Prostate gland (tissue), 2 donors: ENCODE measurements at regions not wholly inside any gene's neighbourhood (a gene's known extent, or its start where the extent isn't known, plus 50 kb on each side); places are given as distances from the start of the nearest gene placed in this dataset.

Source experiments
- DNase-seq: peaks from one replicate; pipeline ENCODE4 v3.0.0-alpha.2; 2019; ENCODE audit warnings: low spot score
- H3K27ac ChIP-seq, 2 donors: fragments of 200-600 bp; sonication (generic); 2 replicates each; pipeline ENCODE4 v1.5.1; 2017 to 2019
- H3K27me3 ChIP-seq: fragments of 200-600 bp; sonication (generic); replicated peaks from 2 replicates; pipeline ENCODE4 v1.5.1; 2019; ENCODE audit not compliant: insufficient read depth
- H3K36me3 ChIP-seq, 2 donors: fragments of 200-600 bp; sonication (generic); 1 replicate in 1 of 2; 2 replicates in 1 of 2; pipeline versions ENCODE4 v1.5.1 to v1.8.1; 2017 to 2019
- H3K4me1 ChIP-seq: fragments of 200-600 bp; sonication (generic); replicated peaks from 2 replicates; pipeline ENCODE4 v1.5.1; 2019
- H3K4me3 ChIP-seq, 2 donors: fragments of 200-600 bp; sonication (generic); 2 replicates each; pipeline ENCODE4 v1.5.1; 2017 to 2019
- H3K9me3 ChIP-seq: fragments of 200-600 bp; sonication (generic); 2 replicates; pipeline ENCODE4 v1.5.1; 2017
- POLR2A ChIP-seq: fragments of 450-650 bp; IDR thresholded peaks from one replicate; pipeline ENCODE4 v1.6.1; 2016; ENCODE audit warnings: antibody characterized with exemption, mild to moderate bottlenecking
- POLR2AphosphoS5 ChIP-seq: sonication (generic); formaldehyde crosslinking; IDR thresholded peaks from one replicate; pipeline ENCODE4 v1.6.1; 2017; ENCODE audit warnings: antibody characterized with exemption
- WGBS: methylation state at CpG from one replicate; pipeline ENCODE4 v1.1.5; 2018; 5-methylcytosine and 5-hydroxymethylcytosine counted together
- intact Hi-C: fragments of 100-400 bp; cut with DNase I; formaldehyde crosslinking; loops from one replicate; pipeline ENCODE4 v1.14.2; 2022
- TF ChIP-seq, protein P1 (sequence below), 4 experiments: fragments of 200-600 bp in 2 of 4; fragments of 450-650 bp in 2 of 4; sonication (generic) in 2 of 4; IDR thresholded peaks; 1 replicate in 3 of 4; 2 replicates in 1 of 4; pipeline ENCODE4 v1.5.1; 2016 to 2019; ENCODE audit warnings: antibody characterized with exemption in 4 of 4, mild to moderate bottlenecking in 2 of 4, moderate library complexity in 2 of 4

DNA sequence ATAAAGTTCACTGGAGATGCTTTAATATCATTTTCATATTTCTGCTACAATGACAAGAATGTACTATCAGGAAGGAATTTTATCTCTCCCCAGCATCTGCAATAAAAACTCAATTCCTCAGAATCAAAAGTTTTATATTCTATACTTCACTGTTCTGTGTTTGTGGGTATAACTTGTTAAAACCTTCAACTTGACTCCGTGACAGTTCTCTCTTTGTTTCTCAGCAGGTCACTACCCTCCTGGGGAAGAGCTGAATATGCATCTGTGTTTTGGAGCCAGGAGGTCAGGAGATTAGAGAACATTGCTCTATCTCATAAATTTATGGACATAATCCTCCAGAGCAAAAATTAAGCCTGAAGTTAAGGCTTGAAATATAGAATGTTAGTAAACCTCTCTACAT lies 411.4 kb downstream of the TRIB2 start:
- intact Hi-C loops, result no loop called here
- Histone ChIP-seq H3K4me1 (no peaks in the 10 kb centered on the region), H3K27ac (no peak overlapping the region), H3K27me3 (no peaks in the 10 kb centered on the region), H3K9me3 (no peaks in the 10 kb centered on the region), H3K4me3 (no peak overlapping the region), H3K36me3 (no peaks in the 10 kb centered on the region)
- WGBS, result 15% methylated on average over 1 of the region's 1 CpG
- no peak for DNase-seq
- TF ChIP-seq POLR2A (no peak), POLR2AphosphoS5 (no peak)
- TF ChIP-seq, protein P1, sequence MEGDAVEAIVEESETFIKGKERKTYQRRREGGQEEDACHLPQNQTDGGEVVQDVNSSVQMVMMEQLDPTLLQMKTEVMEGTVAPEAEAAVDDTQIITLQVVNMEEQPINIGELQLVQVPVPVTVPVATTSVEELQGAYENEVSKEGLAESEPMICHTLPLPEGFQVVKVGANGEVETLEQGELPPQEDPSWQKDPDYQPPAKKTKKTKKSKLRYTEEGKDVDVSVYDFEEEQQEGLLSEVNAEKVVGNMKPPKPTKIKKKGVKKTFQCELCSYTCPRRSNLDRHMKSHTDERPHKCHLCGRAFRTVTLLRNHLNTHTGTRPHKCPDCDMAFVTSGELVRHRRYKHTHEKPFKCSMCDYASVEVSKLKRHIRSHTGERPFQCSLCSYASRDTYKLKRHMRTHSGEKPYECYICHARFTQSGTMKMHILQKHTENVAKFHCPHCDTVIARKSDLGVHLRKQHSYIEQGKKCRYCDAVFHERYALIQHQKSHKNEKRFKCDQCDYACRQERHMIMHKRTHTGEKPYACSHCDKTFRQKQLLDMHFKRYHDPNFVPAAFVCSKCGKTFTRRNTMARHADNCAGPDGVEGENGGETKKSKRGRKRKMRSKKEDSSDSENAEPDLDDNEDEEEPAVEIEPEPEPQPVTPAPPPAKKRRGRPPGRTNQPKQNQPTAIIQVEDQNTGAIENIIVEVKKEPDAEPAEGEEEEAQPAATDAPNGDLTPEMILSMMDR (IDR thresholded peaks at IDR 0.05), result no peak

DNA sequence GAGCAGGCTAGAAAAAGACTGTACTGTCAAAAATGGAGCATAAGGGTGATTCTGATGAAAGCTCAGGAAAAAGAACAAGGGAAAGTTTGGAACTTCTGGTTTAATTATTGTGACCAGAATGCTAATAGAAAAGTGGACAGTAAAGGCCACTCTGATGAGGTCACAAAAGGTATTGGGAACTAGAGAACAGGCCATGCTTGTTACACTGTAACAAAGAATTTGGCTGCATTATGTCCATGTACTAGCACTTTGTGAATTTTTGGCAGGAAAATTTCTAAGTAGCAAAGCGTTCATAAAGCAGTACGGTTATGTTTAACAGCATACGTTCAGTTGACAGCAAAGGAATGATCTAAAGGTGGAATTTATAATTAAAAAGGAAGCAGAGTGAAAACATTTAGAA lies 418.6 kb downstream of the TRIB2 start:
- 40% methylated on average over 3 of the region's 3 CpGs for WGBS

DNA sequence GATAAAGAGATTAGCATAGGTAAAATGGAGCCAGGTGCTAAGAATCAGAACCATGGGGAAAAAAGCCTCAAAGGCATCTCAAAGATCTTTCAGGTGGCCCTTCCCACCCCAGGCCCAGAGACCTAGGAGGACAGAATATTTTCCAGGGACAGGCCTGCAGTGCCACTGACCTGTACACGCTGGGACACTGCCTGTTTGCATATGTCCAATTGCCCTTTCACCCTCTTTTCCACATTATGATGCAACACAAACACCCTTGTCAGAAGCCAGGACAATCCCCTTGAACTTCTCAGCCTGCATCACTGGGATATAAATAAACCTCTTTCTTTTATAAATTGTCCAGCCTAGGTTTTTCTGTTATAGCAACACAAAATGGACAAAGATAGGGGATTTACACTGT lies 419.1 kb downstream of the TRIB2 start:
- TF ChIP-seq, protein P1 (IDR thresholded peaks at IDR 0.05), result no peak
- no peak for TF ChIP-seq POLR2AphosphoS5
- TF ChIP-seq POLR2A, result no peak
- no peaks in the 10 kb centered on the region for H3K36me3 ChIP-seq
- no peaks in the 10 kb centered on the region for H3K4me1 ChIP-seq
- WGBS, result 79% methylated on average over 1 of the region's 1 CpG
- no peak overlapping the region for H3K4me3 ChIP-seq
- no peak overlapping the region for H3K27ac ChIP-seq
- DNase-seq, result no peak
- no peaks in the 10 kb centered on the region for H3K27me3 ChIP-seq
- H3K9me3 ChIP-seq, result no peaks in the 10 kb centered on the region
- intact Hi-C loops, result no loop called here

More for the DNA sequence above, 418.6 kb downstream of the TRIB2 start:
- H3K4me3 ChIP-seq, result no peak overlapping the region
- intact Hi-C loops, result no loop called here
- TF ChIP-seq, protein P1 (IDR thresholded peaks at IDR 0.05), result no peak
- TF ChIP-seq POLR2AphosphoS5, result no peak
- no peak for TF ChIP-seq POLR2A
- H3K9me3 ChIP-seq, result no peaks in the 10 kb centered on the region
- H3K27ac ChIP-seq, result no peak overlapping the region
- no peaks in the 10 kb centered on the region for H3K27me3 ChIP-seq
- no peaks in the 10 kb centered on the region for H3K4me1 ChIP-seq
- H3K36me3 ChIP-seq, result no peaks in the 10 kb centered on the region
- DNase-seq, result no peak

DNA sequence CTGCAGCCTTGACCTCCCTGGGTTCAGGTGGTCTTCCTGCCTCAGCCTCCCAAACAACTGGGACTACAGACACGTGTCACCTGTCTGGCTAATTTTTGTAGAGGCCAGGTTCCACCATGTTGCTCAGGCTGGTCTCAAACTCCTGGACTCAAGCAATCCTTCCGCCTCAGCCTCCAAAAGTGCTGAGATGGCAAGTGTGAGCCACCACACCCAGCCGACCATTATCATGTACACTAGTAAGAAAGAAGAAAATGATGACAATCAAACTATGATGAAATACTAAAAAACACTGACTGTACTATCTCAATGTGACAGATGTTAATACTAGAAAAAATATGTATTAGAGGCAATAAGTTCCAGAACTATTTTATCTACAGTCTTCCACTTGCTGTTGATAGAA lies 420.9 kb downstream of the TRIB2 start:
- 85% methylated on average over 3 of the region's 3 CpGs for WGBS
- no peak for DNase-seq
- TF ChIP-seq, protein P1 (IDR thresholded peaks at IDR 0.05), result no peak
- no peak for TF ChIP-seq POLR2AphosphoS5
- TF ChIP-seq POLR2A, result no peak
- Histone ChIP-seq H3K27ac (no peak overlapping the region), H3K36me3 (no peaks in the 10 kb centered on the region), H3K9me3 (no peaks in the 10 kb centered on the region), H3K4me1 (no peaks in the 10 kb centered on the region), H3K4me3 (no peak overlapping the region), H3K27me3 (no peaks in the 10 kb centered on the region)
- intact Hi-C loops, result no loop called here

DNA sequence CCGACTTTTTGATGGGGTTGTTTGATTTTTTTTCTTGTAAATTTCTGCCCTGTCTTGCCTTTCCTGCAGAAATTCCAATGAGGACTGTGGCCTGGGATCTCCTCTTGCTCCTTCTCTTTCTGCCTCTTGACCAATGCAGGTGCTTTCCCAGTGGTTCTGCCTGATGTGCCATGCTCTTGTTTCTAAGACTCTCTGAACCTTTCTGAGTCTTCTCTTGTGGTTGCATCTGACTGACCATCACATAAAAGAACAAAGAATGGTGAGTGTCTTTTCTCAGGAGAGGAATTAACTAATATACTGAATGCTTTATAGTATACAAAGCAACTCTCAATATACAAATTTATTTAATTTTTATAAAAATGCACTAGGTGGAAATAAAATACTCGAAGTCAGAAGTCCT lies 424.6 kb downstream of the TRIB2 start:
- DNase-seq, result no peak
- no peaks in the 10 kb centered on the region for H3K36me3 ChIP-seq
- H3K27me3 ChIP-seq, result no peaks in the 10 kb centered on the region
- H3K9me3 ChIP-seq, result no peaks in the 10 kb centered on the region
- intact Hi-C loops, result no loop called here
- H3K4me1 ChIP-seq, result no peaks in the 10 kb centered on the region
- no peak overlapping the region for H3K4me3 ChIP-seq
- H3K27ac ChIP-seq, result no peak overlapping the region
- WGBS, result 66% methylated on average over 2 of the region's 2 CpGs
- no peak for TF ChIP-seq POLR2AphosphoS5
- TF ChIP-seq, protein P1 (IDR thresholded peaks at IDR 0.05), result no peak
